Lower leg skin (tissue), 4 donors: ENCODE measurements at regions not wholly inside any gene's neighbourhood (a gene's known extent, or its start where the extent isn't known, plus 50 kb on each side); places are given as distances from the start of the nearest gene placed in this dataset.

ENCODE experiments used
- DNase-seq, 2 donors: peaks; one replicate each; pipeline ENCODE4 v3.0.0-alpha.2; 2019; ENCODE audit warnings: low spot score in 2 of 2
- H3K4me3 ChIP-seq: fragments of 200-600 bp; sonication (generic); 2 replicates; pipeline ENCODE4 v1.5.1; 2017; ENCODE audit warnings: mild to moderate bottlenecking, low read depth; ENCODE audit not compliant: poor library complexity, severe bottlenecking
- POLR2A ChIP-seq, 2 donors: fragments of 450-650 bp; IDR thresholded peaks; one replicate each; pipeline ENCODE4 v1.6.1; 2016 to 2017; ENCODE audit warnings: antibody characterized with exemption in 2 of 2, mild to moderate bottlenecking in 1 of 2, moderate library complexity in 1 of 2
- WGBS, 2 donors: methylation state at CpG; one replicate each; pipeline ENCODE4 v1.1.5; 2018; 5-methylcytosine and 5-hydroxymethylcytosine counted together
- intact Hi-C: fragments of 100-400 bp; cut with DNase I; formaldehyde crosslinking; loops from one replicate; pipeline ENCODE4 v1.15.0; 2023; ENCODE audit warnings: low total_unique reads
- TF ChIP-seq, protein P1 (sequence below), 3 donors: fragments of 450-650 bp; IDR thresholded peaks; one replicate each; pipeline ENCODE4 v1.5.1; 2016; ENCODE audit warnings: antibody characterized with exemption in 3 of 3, mild to moderate bottlenecking in 3 of 3, moderate library complexity in 2 of 3

DNA sequence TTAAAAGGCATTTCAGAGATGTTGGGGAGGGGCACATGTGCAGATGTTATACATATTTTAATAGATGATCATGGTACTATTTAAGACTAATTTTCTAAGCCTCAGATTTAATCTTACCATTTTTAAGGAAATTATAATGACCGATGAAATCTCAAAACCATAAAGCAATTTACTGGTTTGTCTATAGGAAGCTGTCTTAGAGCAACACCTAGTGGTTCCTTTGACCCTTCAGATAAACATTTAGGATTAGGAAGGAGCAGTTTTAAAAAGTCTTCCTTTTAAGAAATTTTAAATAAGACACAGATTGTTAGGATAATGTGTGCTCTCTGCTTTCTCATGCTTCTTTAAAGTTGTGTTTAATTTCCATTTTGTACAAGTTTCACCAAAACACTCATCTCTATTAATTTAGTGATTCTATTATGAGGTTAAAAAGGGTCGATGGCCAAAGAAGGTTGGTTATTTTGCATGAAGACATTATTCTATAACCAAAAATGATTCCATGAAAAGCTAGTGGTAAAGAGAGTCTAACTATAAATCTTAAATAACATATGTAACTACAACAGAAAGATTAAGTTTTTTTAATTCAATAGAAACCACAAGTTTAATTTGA, 376.4 kb downstream of the HACE1 start:
- H3K4me3 ChIP-seq: no peak overlapping the region
- 10 to 12% methylated on average over 2 of the region's 2 CpGs for WGBS, 2 donors
- intact Hi-C loops: no loop called here
- TF ChIP-seq, protein P1, sequence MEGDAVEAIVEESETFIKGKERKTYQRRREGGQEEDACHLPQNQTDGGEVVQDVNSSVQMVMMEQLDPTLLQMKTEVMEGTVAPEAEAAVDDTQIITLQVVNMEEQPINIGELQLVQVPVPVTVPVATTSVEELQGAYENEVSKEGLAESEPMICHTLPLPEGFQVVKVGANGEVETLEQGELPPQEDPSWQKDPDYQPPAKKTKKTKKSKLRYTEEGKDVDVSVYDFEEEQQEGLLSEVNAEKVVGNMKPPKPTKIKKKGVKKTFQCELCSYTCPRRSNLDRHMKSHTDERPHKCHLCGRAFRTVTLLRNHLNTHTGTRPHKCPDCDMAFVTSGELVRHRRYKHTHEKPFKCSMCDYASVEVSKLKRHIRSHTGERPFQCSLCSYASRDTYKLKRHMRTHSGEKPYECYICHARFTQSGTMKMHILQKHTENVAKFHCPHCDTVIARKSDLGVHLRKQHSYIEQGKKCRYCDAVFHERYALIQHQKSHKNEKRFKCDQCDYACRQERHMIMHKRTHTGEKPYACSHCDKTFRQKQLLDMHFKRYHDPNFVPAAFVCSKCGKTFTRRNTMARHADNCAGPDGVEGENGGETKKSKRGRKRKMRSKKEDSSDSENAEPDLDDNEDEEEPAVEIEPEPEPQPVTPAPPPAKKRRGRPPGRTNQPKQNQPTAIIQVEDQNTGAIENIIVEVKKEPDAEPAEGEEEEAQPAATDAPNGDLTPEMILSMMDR (IDR thresholded peaks at IDR 0.05): no peak
- no peak for TF ChIP-seq POLR2A (IDR thresholded peaks at IDR 0.05)
- no peak for DNase-seq

DNA sequence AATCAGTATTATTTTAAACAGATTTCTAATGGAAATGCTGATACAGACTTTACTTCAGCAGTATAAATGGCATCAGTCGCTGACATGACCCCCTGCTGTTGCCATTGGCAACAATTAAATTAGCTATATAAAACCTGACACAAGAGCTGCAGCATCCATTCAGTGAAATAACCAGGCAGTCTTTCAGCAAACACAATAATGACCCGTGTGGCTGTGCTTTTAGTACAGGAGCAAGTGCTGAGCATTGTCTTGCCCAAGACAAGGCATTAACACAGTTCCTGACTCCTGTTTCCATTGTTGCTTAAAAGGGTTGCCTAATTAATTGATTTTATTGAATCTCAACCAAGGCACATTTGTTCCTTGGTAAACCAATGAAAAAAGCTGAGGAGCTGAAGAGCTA, 382.1 kb downstream of the HACE1 start:
- no peak for TF ChIP-seq POLR2A (IDR thresholded peaks at IDR 0.05)
- TF ChIP-seq, protein P1 (IDR thresholded peaks at IDR 0.05): no peak
- H3K4me3 ChIP-seq: no peak overlapping the region
- 62 to 64% methylated on average over 2 of the region's 2 CpGs for WGBS, 2 donors
- DNase-seq: no peak
- intact Hi-C loops: no loop called here

DNA sequence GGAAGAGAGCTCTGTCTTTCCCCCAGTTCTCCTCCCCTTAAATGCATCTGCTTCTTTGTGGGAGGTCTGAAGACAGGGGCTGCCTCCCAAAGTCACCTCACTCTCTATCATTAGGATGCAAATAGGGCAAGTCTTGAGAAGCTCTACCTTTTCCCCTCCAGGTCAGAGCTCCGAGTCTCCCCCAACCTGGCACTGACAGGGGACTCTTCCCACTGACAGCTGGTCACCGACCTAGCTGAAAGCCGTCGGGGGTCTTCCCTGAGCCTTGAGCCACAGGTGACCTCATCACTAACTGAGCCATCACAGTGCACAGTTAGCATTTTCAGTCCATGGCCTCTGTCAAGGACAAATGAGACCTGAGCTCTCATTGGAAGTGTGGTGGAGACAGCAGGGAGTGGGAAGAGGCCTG, 386.7 kb downstream of the HACE1 start:
- intact Hi-C loops: no loop called here
- TF ChIP-seq, protein P1 (IDR thresholded peaks at IDR 0.05): no peak
- no peak for TF ChIP-seq POLR2A (IDR thresholded peaks at IDR 0.05)
- WGBS, 2 donors: 34 to 65% methylated on average over 4 of the region's 4 CpGs
- no peak for DNase-seq
- no peak overlapping the region for H3K4me3 ChIP-seq

GRCh38 chr6:104472021-104472901, 387.5 kb downstream of the HACE1 start:
- TF ChIP-seq, protein P1 (IDR thresholded peaks at IDR 0.05): no peak
- no peak for TF ChIP-seq POLR2A (IDR thresholded peaks at IDR 0.05)
- DNase-seq: no peak
- no peak overlapping the region for H3K4me3 ChIP-seq
- WGBS, 2 donors: 57 to 69% methylated on average over 9 of the region's 9 CpGs
- intact Hi-C loops: no loop called here

DNA sequence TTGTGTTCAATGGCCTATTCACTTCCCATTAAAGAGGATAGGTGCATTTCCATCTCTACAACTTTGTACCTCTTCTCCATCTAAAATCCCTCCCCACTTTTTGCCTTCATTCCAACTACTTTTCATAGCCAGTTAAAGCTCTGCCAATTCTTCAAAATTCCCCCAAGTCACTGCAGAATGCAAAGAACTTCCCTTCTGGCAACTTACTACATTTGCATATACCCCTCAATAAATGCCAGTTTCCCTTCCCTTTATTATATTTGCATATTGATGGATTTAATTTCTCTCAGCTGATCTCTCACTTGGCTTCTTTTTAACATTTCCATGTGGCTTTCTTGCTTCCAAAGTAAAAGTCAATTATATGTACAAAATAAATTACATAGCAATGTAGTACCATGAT, 393.4 kb downstream of the HACE1 start:
- TF ChIP-seq POLR2A (IDR thresholded peaks at IDR 0.05): no peak
- TF ChIP-seq, protein P1 (IDR thresholded peaks at IDR 0.05): no peak
- H3K4me3 ChIP-seq: no peak overlapping the region
- intact Hi-C loops: no loop called here
- no peak for DNase-seq
